GM19468 (cell line): ENCODE measurements at regions not wholly inside any gene's neighbourhood (a gene's known extent, or its start where the extent isn't known, plus 50 kb on each side); places are given as distances from the start of the nearest gene placed in this dataset.
"Not testable (repeated sequence)": the region's sequence is repeated elsewhere in the genome, so short reads cannot be mapped to it uniquely, and the experiment has no call there.

ENCODE experiments used
- ATAC-seq: cut with Tn5 transposase; IDR thresholded peaks from one replicate; pipeline ENCODE4 v1.9.1; 2021; ENCODE audit warnings: mild to moderate bottlenecking, moderate library complexity, moderate number of reproducible peaks; ENCODE audit not compliant: unreplicated experiment; ENCODE audit errors: extremely low read depth

DNA sequence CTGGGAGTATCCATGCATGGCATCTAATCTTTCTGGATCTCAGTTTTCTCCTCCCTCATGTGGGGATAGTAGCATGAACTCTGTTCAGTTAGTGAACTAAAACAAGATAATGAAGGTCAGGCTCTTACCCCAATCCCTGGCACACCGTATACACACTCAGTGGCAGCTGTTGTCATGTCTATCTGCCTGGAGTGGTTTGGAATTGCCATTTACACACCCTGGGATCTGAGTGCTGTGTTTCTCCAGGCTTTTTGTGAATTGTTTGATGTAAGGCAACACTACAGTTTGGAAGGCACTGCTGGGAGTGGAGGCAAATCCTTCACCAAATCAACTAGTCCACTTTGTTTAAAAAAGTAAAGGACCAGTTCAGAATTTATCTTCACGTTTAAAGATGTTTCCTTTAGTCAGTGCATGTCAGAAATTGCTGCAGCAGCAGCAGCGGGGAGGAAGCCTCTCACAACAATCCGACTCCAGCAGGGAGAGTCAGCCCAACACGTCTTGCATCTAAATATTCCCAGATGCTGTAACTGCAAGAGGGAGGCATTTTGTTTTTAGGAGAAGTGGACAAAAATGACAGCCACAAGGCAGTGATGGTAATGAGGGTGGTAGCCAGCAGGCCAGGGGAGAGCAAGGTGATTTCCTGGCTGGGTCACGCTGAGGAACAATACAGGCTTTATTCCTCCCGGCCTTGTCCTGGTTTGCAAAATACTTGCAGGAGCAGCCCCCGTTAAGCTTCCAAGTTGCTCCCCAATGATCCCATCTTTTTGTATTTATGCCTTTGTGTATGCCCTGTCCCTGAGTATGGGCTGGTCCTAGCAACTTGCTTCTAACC, 128.5 kb upstream of the LRIG1 start:
- ATAC-seq: no peak

DNA sequence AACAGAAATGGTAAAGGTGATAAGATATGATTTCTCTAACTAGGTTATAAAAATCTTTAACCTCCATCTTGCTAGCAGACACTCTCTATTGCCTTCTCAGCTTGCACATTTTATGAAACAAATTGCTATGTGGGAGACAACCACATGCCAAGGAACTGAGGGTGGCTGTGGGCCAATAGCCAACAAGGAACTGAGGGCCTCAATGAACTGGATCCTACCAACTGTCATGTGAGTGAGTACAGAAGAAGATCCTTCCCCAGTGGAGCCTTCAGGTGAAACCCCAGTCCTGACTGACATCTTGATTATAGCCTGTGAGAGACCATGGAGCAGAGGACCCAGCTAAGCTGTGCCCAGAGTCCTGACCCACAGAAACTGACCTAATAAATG, 129.2 kb upstream of the LRIG1 start:
- ATAC-seq: no peak

DNA sequence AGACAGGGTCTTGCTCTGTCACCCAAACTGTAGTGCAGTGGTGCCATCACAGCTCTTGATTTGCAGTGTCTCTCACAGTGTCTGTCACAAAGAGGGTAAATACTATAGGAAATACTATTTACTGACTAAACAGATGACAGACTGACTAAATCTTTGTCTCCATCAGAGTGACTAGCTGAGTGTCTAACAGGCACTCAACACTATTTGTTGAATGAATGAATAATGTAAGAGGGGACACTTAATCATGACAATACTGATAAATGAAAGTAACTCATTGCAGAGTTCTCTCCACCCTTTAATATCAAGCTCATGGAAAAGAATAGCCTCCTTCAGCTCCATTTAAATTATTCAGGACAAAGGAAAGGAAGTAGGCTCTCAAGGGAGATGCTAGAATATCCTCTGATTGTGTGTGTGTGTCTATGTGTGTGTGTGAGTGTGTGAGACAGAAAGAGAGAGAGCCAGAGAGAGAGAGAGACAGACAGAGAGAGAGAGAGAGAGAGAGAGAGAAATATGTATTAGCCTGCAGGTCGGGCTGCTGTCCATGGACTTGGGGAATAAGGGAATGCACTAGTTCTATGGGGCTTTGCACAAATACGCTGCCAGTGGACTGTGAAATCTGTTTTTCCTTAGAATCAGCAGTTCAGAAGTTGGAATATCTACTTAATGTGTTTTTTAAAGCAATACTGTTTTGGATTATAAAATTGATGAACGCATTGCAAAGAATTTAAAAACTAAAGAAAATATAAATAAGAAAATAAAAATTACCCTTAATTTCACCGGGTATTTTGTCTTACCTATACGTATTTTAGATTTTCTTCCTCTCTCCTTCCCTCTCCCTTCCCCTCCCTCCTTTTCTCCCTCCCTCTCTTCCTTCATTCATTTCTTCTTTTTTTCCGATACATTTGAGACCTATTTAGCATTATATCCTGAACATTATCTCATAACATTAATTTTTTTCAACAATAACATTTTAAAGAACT, 132.9 kb upstream of the LRIG1 start:
- ATAC-seq: no peak

DNA sequence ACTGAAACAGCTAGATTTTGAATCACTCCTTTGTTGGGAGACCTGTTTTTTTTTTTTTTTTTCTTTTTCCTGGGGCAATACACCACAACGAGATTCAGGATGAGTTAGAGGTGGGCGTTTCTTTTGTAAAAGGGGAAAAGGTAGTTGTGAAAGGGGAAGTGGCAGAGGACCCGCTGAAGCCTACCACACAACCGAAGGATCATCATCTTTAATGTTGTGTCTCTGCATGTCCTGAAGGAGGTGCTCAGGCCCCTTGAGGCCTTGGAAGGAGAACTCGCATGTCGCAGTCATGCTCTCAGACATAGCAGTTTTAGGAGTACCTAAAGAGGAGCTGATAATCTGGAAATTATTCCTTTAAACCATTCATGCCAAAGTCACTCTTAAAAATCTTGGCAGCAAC, 137.9 kb upstream of the LRIG1 start:
- no peak for ATAC-seq

DNA sequence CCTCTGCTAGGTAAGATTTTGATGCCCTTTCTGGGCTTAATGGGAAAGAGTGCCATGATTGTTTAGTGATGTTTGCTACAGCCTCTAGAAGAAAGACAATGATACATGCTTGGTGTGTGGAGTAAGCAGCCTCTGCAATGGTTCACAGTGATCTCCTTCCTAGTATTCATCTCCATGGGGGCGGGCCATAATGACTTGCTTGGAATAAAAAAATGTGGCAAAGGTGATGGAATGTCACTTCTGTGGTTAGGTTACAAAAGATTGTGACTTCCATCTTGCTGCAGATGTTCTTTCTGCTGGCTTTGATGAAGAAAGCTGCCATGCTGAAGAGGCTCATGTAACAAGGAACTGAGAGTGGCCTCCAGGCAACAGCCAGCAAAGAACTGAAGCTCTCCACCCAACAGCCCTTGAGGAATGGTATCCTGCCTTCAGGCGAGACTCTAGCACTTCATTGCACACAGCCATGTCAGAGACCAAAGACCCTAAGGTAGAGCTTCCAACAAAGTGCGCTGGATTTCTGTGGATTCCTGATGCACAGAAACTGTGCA, 139.1 kb upstream of the LRIG1 start:
- no peak for ATAC-seq

DNA sequence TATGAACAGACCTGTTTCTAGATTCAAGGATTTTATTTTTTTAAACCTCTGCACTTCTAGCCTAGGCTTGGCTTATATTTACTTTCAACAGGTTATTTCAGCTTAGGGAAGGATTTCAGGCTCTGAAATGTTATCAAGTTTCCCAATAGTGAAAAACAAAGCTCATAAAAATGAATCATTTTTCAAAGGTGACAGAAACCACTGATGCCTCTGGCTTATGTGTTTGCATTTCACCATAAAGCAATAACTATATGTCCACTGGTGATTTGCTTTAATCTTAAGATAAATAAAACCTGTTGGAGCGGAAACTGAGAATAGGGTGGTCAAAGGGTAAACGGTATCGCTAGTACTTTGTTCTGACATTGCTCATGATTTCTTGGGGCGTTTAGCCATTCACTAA, 141.2 kb upstream of the LRIG1 start:
- ATAC-seq: no peak

DNA sequence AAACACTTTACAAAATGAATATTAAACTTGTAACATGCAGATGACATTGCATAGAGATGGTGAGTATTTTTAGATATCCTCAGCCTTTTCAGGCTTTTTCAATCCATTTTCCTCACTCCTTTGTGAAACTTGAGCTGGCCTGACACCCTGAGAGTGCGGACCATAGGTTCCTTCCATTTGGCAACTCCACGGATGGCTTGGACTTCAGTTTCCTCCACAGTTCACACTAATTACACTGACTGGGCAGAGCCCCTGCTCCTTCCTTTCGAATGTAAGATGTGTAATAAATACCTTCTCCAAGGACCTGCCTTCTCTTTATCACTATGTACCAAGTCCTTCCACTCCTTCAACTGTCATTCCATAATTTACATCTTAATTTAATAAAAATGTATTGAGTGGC, 141.7 kb upstream of the LRIG1 start:
- no peak for ATAC-seq

DNA sequence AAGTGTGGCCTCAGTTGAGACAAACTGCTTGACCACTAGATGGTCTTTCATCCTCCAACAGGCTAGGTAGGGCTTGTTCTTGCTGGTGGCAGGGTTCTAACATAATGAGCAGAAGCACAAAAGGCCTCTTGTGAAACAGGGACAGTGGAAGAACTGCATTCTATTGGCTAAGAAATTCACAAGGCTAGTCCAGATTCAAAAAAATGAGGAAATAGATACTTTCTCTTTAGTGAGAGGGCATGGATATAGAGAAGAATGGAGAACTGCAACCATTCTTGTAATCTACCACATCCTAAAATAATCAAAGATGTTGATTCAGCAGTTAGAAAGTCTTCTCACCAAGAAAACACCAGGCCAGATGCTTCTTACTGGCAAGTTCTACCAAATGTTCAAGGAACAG, 143.7 kb upstream of the LRIG1 start:
- no peak for ATAC-seq

DNA sequence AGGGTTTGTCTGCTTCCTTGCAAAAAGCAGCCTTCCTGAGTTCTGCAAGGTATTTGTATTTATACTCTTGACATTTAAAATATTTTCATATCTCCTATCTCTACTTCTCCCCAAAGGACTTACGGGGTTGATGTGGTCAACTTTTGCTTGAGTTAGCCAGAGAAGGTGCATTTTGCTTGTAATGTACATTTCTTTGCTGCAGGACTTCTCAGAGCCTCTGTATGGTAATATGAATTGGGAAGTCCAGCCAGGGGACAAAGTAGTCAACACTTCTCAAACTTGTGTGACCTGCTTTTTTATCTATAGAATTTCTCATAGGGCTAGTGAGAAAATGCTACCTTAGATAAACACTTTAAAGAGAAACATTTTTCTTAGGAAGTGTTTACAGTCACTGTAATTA, 148.2 kb upstream of the LRIG1 start:
- no peak for ATAC-seq

DNA sequence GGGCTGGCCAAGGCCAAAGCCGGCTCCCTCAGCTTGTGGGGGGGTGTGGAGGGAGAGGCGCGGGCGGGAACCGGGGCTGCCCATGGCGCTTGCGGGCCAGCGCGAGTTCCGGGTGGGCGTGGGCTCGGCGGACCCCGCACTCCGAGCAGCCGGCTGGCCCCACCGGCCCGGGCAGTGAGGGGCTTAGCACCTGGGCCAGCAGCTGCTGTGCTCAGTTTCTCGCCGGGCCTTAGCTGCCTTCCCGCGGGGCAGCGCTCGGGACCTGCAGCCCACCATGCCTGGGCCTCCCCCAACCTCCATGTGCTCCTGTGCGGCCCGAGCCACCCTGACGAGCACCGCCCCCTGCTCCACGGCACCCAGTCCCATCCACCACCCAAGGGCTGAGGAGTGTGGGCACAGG, 150.7 kb upstream of the LRIG1 start:
- ATAC-seq: not testable (repeated sequence)

DNA sequence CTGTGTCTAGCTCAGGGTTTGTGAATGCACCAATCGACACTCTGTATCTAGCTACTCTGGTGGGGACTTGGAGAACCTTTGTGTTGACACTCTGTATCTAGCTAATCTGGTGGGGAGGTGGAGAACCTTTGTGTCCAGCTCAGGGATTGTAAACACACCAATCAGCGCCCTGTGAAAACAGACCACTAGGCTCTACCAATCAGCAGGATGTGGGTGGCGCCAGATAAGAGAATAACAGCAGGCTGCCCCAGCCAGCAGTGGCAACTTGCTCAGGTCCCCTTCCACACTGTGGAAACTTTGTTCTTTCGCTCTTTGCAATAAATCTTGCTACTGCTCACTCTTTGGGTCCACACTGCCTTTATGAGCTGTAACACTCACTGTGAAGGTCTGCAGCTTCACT, 151.3 kb upstream of the LRIG1 start:
- not testable (repeated sequence) for ATAC-seq

DNA sequence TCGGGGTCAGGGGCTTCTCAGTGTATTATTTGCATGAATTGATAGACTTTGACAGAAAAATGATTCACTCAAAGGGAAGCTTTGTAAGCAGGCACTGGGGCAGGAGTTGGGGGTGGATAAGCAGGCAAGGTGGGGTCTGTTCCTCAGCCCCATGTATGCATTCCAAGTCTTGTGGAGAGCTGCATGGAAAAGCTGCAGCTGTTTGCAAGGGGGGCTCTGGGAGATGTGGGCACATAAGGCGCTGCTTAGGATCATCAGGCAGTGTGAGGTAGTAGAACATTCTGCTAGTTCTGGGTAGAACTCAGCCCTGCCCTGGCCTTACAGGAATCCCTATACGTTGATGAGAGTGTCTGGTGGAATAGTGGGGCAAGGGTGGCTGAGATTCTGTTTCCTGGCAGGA, 154.2 kb upstream of the LRIG1 start:
- ATAC-seq: no peak

DNA sequence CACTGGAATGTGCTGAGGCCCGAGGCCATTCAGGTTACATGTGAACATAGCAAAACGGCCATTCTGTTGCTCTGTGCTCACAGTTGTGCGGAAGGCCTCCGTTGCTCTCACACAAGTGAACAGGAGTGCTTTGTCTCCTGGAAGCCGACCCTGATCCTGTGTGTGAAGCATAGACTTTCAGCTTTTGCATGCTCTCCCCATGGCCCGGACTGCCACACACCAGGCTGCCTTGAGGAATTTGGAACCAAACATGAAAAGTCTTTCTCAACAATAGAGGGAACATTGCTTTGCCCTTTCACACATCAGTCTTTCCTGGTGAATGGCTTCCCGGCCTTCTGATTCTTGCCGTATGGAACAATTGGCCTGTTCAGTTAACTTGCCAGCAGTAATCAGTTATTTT, 154.8 kb upstream of the LRIG1 start:
- no peak for ATAC-seq

DNA sequence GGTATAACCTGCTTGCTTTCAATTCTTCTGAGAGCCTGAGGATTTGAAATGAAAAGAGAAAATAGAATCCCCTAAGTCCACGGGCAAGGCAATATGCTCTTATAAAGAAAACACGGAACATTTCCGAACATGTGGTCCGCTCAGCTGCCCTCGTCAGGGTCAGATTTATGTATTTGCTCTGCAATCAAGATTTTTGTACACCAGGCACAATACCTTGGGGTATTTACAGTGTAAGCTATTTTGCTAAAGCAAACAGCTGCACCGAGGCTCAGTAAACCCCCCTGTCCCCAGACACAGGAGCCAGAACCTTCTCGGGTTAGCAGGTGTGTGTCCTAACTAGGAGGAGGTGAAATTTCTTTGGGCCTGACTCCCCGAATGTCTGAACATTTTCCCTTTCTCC, 155.8 kb upstream of the LRIG1 start:
- ATAC-seq: no peak

DNA sequence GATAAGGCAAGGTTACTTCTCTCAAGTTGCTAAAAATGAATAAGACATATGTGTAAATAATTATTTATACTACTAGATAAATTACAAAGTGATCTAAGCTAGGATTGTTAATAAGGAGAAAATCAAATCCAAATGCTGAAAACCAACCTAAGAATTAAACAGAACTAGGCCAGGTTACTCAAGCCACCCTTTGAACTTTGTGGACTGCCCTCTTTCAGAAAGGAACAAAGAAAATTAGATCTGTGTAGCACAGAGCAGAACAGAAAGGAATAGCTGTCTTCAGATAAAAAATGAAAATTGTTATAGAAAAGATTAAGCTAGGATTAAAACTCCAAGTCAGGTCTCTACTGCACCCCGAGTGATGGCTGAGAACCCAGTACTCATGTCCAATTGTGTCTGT, 158.2 kb upstream of the LRIG1 start:
- ATAC-seq: no peak

DNA sequence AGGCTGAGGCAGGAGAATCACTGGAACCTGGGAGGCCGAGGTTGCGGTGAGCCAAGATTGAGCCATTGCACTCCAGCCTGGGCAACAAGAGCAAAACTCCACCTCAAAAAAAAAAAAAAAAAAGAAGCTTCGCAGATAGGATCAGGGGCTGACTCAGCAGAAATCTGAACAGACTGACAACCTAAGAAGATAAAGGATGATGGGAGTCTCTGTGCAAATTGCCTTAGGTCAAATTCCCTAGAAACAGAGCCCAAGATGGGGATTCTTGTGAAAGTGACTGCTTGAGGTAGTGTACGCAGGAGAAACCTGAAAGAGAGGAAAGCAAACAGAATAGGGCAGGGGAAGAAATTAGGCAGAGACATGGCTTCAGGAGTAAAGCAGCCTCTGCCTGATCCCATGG, 160.8 kb upstream of the LRIG1 start:
- no peak for ATAC-seq

DNA sequence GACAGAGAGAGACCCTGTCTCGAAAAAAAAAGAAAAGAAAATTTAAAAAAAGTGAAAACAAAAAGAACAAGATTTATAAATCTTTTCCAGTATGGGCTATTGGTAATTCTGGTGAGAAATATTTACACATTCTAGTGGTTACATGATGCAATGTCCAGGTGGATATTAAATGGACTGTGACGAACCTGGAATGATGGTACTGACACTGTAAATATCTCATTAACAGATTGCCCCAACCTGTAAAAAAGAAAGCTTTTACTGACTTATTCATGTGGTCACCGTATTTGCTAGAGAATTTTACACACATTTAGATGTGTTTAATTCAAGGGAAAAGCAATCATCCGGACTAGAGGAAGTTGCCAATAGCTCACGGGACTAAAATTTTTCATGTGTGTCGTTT, 162.1 kb upstream of the LRIG1 start:
- ATAC-seq: no peak

DNA sequence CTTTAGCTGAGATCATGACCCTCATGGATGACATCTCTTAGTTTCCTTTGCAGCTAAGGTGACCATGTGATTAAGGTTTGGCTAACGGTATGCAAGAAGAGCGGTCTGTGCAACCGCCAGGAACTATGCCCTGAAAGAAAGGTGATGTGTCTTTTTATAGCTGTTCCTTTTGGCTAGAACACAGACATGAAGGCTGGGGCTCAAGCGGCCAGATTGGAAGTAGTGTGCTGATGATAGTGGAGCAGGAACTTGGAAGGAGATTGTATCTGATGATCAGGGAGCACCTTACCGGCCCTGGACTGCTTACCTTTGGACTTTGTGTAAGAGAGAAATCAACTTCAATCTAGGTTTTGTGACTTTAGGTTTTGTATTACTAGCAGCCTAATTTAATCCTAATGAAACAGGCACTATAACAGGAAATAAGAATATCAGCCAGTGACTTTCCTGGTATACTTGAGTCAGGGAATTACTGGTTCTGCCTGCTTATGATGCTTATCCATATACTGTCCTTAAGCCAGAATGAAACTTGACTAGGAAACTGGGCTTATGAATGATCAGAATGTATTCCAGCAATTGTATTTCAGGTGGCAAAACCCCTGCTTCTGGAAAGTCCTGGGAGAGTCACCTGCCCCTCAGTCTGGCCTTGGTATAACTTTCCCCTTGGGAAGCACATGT, 164.3 kb upstream of the LRIG1 start:
- ATAC-seq: no peak

DNA sequence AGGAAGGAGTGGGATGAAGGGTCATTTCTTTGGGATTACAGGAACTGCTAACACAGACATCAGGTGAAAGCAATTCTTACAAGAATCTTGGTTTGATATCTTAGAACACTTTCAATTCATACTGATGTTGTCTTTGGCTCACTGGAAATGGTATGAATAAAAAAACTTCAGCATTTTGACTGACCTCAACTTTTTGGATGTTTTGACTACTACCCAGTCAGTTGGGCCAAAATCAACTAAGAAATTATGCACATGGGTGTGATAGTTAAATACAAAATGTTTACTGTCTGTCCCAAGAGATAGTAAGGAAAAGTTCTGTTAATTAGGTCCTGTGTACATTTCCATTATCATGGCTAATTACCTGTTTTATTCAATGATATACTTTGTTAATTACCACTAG, 165.5 kb upstream of the LRIG1 start:
- ATAC-seq: no peak

DNA sequence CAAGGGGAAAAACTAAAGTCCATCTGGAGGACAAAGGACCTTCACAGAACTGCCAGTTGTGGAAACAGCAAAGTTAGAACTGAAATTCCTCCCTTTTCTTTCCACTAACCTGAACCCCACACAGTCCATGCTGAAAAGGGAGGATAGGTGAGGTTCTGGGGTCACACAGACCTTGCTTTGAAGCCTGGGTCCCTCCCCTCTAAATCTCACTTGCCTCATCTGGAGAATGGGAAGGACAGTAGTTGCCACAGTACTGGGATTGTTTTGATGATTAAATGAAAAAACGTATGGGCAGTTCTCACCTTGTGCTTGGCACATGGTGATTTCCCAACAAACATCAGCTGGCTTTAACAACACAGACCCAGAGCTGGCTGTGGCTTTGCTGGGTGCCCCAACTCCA, 166.4 kb upstream of the LRIG1 start:
- ATAC-seq: no peak

DNA sequence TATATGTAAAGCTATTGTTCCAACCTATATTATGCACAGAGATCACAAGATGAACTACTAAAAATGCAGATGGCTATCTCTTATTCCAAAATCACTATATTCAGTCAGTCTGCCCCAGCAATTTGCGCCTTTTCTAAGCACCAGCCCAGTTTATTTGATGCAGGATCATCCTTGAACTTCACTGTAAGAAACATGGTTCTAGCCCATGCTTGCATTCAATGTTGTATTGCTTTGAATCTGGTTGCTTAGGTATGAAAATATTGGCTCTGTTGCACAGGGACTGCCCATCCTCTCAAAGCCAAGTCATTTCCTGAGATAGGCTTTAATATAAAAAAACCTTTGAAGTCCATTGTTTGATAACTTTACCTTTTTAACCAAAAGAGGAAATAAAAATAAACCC, 170.5 kb upstream of the LRIG1 start:
- ATAC-seq: no peak
